GM21367 (cell line): ENCODE measurements at regions not wholly inside any gene's neighbourhood (a gene's known extent, or its start where the extent isn't known, plus 50 kb on each side); places are given as distances from the start of the nearest gene placed in this dataset.

Source experiments
- ATAC-seq: cut with Tn5 transposase; IDR thresholded peaks from one replicate; pipeline ENCODE4 v1.9.1; 2021; ENCODE audit not compliant: unreplicated experiment

- ATAC-seq: no peak
Measured at GRCh38 chr1:96992871-96993270, 271.3 kb downstream of the PTBP2 start.

- ATAC-seq: no peak
Measured at GRCh38 chr1:96995351-96995750, 273.8 kb downstream of the PTBP2 start.

- ATAC-seq: no peak
Measured at GRCh38 chr1:96996001-96996400, 274.4 kb downstream of the PTBP2 start.

DNA sequence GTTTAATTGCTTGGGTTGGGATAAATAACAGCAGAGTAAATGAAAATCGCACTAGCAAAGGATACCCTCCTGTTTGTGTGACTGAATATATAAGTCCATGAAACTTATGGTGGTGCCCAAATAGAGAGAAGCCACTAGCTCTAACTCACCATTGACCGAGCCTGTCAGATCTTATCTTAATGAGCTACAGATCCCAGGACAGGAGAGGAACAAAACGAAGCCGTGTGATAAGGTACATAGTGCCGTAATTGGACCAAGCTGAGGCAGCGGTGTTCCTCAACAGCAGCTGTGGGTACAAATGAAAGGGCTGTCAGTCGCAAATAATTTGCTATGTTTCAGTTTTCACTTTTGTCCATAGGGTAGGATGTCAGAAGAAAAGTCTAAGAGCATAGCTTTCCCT is 276.1 kb downstream of the PTBP2 start:
- ATAC-seq: no peak

DNA sequence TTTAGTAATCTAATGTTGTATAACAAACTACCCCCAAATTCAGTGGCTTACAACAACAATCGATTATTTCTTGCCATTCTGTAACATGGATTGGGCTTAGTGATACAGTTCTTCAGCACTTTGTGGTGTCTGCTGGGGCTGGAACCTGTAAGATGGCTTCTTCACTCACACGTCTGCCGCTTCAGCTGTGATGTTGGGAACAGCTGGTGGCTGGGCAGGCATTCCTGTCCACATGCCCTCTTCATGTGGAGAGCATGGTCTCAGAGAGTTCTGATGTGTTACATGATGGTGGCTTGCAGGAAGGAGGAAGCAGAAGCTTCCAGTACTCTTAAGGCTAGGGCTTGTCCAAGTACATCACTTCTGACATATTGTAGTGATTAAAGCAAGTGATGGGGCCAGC is 276.9 kb downstream of the PTBP2 start:
- no peak for ATAC-seq

DNA sequence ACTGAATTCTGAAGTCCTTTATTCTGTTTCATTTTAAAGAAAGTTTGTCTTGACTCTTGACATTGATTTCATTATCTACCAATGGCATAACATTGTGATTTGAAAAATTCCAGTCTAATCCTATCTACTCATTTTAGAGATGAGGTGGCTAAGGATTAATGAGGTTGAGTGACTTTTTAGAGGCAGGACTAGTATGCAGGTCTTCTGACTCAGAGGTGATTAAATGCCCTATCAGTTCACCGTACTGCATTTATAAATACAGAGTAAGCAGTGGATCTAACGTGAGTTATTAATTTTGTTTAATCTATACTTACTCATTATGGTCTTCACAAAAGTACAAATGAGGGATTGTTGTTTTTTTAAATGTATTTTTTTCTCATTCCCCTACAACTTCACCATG is 277.6 kb downstream of the PTBP2 start:
- ATAC-seq: no peak

GRCh38 chr1:97004054-97004453 is 282.5 kb downstream of the PTBP2 start:
- no peak for ATAC-seq

DNA sequence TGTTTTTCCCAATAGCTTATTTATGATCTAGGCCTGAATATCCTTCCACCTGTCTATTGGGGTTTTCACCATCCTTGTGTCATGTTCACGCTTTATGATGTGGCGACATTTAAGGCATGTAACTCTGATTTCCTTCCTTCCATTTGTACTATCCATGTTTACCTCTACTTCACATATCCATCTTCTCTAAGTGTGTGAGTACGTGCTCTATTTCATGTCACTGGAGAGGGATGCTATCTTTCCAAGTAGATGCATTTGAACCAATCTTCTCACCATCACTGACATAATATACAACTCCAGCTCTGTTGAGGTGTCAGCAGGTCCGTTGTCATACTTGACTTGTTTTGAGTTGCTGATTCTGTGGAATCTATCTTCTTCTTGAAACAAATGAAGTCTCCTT is 283.2 kb downstream of the PTBP2 start:
- ATAC-seq: no peak

GRCh38 chr1:97006044-97006661 is 284.6 kb downstream of the PTBP2 start:
- ATAC-seq: no peak

GRCh38 chr1:97007840-97008604 is 286.4 kb downstream of the PTBP2 start:
- no peak for ATAC-seq

- ATAC-seq: no peak
Measured at GRCh38 chr1:97010566-97011264, 289.1 kb downstream of the PTBP2 start.

GRCh38 chr1:97013136-97013535 is 291.6 kb downstream of the PTBP2 start:
- no peak for ATAC-seq

DNA sequence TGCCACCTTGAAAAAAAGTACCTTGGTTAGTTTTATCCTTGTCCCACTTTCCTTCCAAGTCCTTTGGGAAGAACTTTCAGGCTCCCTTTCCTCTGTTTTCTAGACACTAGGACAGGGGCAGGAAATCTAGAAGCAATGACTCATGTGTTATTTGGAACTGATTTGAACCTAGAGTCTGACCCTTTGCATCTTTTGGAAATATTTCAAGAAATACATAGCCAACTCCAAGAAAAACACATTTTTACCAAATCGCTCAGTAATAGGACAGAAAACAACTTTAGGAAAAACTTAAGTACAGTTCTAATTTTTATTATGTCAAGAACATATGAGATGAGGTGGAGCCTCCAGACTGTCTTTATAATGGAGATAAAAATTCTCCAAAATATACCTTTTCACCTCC is 292.4 kb downstream of the PTBP2 start:
- ATAC-seq: no peak

- ATAC-seq: no peak
Measured at GRCh38 chr1:97014426-97014825, 292.8 kb downstream of the PTBP2 start.

- ATAC-seq: no peak
Measured at GRCh38 chr1:97017895-97018294, 296.3 kb downstream of the PTBP2 start.
